ENCODE measurements at regions not wholly inside any gene's neighbourhood (a gene's known extent, or its start where the extent isn't known, plus 50 kb on each side); places are given as distances from the start of the nearest gene placed in this dataset.

- Histone ChIP-seq H3K4me3 (no peak overlapping the region), H3K27me3 (no peaks in the 10 kb centered on the region), H3K27ac (no peak overlapping the region), H3K9me3 (no peaks in the 10 kb centered on the region), H3K36me3 (replicated peaks in 1 of 2; ENCODE audit: insufficient read depth in 1 of 2, low read depth in 2 of 2) (no peaks in the 10 kb centered on the region), H3K4me1 (peaks cover 11% of the 10 kb centered on the region)
- intact Hi-C loops (cut with DNase I), result no loop called here
- no peak for TF ChIP-seq POLR2A (IDR thresholded peaks at IDR 0.05)
- TF ChIP-seq, protein P1, sequence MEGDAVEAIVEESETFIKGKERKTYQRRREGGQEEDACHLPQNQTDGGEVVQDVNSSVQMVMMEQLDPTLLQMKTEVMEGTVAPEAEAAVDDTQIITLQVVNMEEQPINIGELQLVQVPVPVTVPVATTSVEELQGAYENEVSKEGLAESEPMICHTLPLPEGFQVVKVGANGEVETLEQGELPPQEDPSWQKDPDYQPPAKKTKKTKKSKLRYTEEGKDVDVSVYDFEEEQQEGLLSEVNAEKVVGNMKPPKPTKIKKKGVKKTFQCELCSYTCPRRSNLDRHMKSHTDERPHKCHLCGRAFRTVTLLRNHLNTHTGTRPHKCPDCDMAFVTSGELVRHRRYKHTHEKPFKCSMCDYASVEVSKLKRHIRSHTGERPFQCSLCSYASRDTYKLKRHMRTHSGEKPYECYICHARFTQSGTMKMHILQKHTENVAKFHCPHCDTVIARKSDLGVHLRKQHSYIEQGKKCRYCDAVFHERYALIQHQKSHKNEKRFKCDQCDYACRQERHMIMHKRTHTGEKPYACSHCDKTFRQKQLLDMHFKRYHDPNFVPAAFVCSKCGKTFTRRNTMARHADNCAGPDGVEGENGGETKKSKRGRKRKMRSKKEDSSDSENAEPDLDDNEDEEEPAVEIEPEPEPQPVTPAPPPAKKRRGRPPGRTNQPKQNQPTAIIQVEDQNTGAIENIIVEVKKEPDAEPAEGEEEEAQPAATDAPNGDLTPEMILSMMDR (IDR thresholded peaks at IDR 0.05), result no peak
- DNase-seq, result no peak
- WGBS, 2 donors, result 26 to 29% methylated on average over 2 of the region's 2 CpGs
- ATAC-seq, result no peak
Measured at GRCh38 chr11:91795139-91795887, 429.3 kb upstream of the FAT3 start.

DNA sequence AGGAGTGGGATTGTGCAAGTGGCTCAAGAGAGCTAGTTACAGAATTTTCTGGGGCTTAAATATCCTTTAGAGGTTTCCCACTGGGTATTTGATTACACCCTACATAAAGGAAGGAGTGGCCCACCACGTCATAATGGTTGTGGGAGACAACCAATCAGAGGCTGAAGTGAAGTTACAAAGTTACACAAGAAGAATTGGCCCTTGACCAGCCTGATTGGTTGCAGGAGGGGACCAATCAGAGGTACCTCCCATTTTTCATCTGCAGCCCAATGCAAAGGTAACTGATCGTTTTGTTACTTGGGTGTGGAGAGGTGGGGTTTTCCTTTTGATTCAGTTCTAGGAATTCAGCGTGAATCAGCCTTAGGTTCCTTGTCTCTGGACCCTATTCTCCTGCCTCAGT lies 430.5 kb upstream of the FAT3 start:
- ATAC-seq (no peak), DNase-seq (no peak)
- Histone ChIP-seq H3K36me3 (replicated peaks in 1 of 2; ENCODE audit: insufficient read depth in 1 of 2, low read depth in 2 of 2) (no peaks in the 10 kb centered on the region), H3K27ac (no peak overlapping the region), H3K27me3 (no peaks in the 10 kb centered on the region), H3K4me1 (peaks cover 11% of the 10 kb centered on the region), H3K4me3 (no peak overlapping the region), H3K9me3 (no peaks in the 10 kb centered on the region)
- no peak for TF ChIP-seq POLR2A (IDR thresholded peaks at IDR 0.05)
- TF ChIP-seq, protein P1 (IDR thresholded peaks at IDR 0.05), result no peak
- WGBS, 2 donors, result 74% methylated on average over 3 of the region's 3 CpGs
- intact Hi-C loops (cut with DNase I), result no loop called here

DNA sequence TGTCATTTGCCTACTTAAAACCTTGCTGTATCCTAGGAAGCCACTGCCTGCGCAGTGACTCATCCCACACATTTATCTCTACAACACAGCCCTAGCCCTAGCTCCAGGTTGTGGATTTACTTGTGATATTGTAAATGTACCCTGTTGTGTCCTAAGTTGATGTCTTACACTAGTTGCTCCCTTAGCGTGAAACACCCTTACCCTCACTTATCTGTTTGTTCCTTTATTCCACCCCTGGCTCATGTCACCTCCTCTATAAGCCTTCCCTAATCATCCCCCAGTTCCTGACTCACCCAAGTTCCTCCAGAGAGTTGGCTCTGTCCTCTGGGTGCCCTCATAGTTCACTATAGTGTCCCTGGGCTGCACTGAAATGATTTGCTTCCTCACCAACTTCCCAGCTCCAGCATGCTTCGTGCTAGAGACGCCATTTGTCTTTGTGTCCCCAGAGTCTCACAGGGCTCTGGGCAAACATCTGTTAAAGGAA lies 431.8 kb upstream of the FAT3 start:
- no peak overlapping the region for H3K4me3 ChIP-seq
- no peaks in the 10 kb centered on the region for H3K27me3 ChIP-seq
- intact Hi-C loops (cut with DNase I), result no loop called here
- H3K27ac ChIP-seq, result no peak overlapping the region
- ATAC-seq (no peak), DNase-seq (no peak)
- no peaks in the 10 kb centered on the region for H3K36me3 ChIP-seq (replicated peaks in 1 of 2; ENCODE audit: insufficient read depth in 1 of 2, low read depth in 2 of 2)
- H3K9me3 ChIP-seq, result no peaks in the 10 kb centered on the region
- TF ChIP-seq, protein P1 (IDR thresholded peaks at IDR 0.05), result no peak
- no peak for TF ChIP-seq POLR2A (IDR thresholded peaks at IDR 0.05)
- 84 to 88% methylated on average over 4 of the region's 4 CpGs for WGBS, 2 donors
- H3K4me1 ChIP-seq, result peaks cover 11% of the 10 kb centered on the region

- WGBS, 2 donors, result 55 to 61% methylated on average over 3 of the region's 3 CpGs
Measured at GRCh38 chr11:91791171-91791468, 433.5 kb upstream of the FAT3 start.

More at GRCh38 chr11:91791171-91791468, 433.5 kb upstream of the FAT3 start:
- Histone ChIP-seq H3K9me3 (no peaks in the 10 kb centered on the region), H3K4me3 (no peak overlapping the region), H3K27me3 (no peaks in the 10 kb centered on the region), H3K4me1 (no peaks in the 10 kb centered on the region), H3K27ac (no peak overlapping the region), H3K36me3 (replicated peaks in 1 of 2; ENCODE audit: insufficient read depth in 1 of 2, low read depth in 2 of 2) (no peaks in the 10 kb centered on the region)
- DNase-seq (no peak), ATAC-seq (no peak)
- intact Hi-C loops (cut with DNase I), result no loop called here
- TF ChIP-seq POLR2A (IDR thresholded peaks at IDR 0.05), result no peak
- TF ChIP-seq, protein P1 (IDR thresholded peaks at IDR 0.05), result no peak

Measured in body of pancreas (tissue), 4 donors.